Activated B cell treated with CpG ODN at 0.5 μM for 24 hours (primary cell): ENCODE measurements at regions not wholly inside any gene's neighbourhood (a gene's known extent, or its start where the extent isn't known, plus 50 kb on each side); places are given as distances from the start of the nearest gene placed in this dataset.

ENCODE experiments used
- ATAC-seq: fragments of 200-7000 bp; cut with Tn5 transposase; one replicate; pipeline ENCODE4 v1.10.0; 2021; ENCODE audit warnings: low read depth, mild to moderate bottlenecking, moderate library complexity
- CTCF ChIA-PET: fragments of 350-600 bp; sonication (Branson Sonifier 250); formaldehyde crosslinking; loops from one replicate; lab custom pipeline; 2021; ENCODE audit warnings: antibody characterized with exemption; lab: Charles Lee
- POLR2A ChIA-PET: fragments of 350-600 bp; sonication (Branson Sonifier 250); formaldehyde crosslinking; loops from one replicate; lab custom pipeline; 2021; ENCODE audit warnings: antibody characterized with exemption; lab: Charles Lee
- DNase-seq: peaks from one replicate; pipeline ENCODE4 v3.0.0; 2022
- H3K27ac Mint-ChIP-seq: one replicate; pipeline ENCODE4 v1.8.0; 2020; ENCODE audit warnings: mixed read lengths
- H3K27me3 Mint-ChIP-seq: one replicate; pipeline ENCODE4 v1.8.0; 2021; ENCODE audit warnings: mixed read lengths
- H3K36me3 Mint-ChIP-seq: one replicate; pipeline ENCODE4 v1.8.0; 2021; ENCODE audit warnings: low read depth, mixed read lengths
- H3K4me1 Mint-ChIP-seq: one replicate; pipeline ENCODE4 v1.8.0; 2021; ENCODE audit warnings: mixed read lengths
- H3K4me3 Mint-ChIP-seq: one replicate; pipeline ENCODE4 v1.8.0; 2020; ENCODE audit warnings: mild to moderate bottlenecking, mixed read lengths
- H3K9me3 Mint-ChIP-seq: one replicate; pipeline ENCODE4 v1.8.0; 2020; ENCODE audit warnings: mixed read lengths
- CTCF ChIP-seq: fragments of 200-600 bp; IDR thresholded peaks from one replicate; pipeline ENCODE4 v1.8.0; 2022; ENCODE audit warnings: antibody characterized with exemption, mild to moderate bottlenecking
- intact Hi-C: fragments of 100-400 bp; cut with micrococcal nuclease; formaldehyde crosslinking; loops from one replicate; pipeline ENCODE4 v1.15.1; 2024

- no peak overlapping the region for H3K4me3 Mint-ChIP-seq
- DNase-seq (no peak), ATAC-seq (no peak)
- no peaks in the 10 kb centered on the region for H3K36me3 Mint-ChIP-seq
- no peaks in the 10 kb centered on the region for H3K4me1 Mint-ChIP-seq
- peaks cover 4% of the 10 kb centered on the region for H3K9me3 Mint-ChIP-seq
- intact Hi-C loops: no loop called here
- ChIA-PET POLR2A (no interaction called here), CTCF (no interaction called here)
- no peak overlapping the region for H3K27ac Mint-ChIP-seq
- no peaks in the 10 kb centered on the region for H3K27me3 Mint-ChIP-seq
- no peak for TF ChIP-seq CTCF
These were observed 337.5 kb downstream of the GRIA2 start for GRCh38 chr4:157558016-157558415.

- no peaks in the 10 kb centered on the region for H3K36me3 Mint-ChIP-seq
- no peak overlapping the region for H3K27ac Mint-ChIP-seq
- intact Hi-C loops: no loop called here
- CTCF ChIA-PET: no interaction called here
- DNase-seq (no peak), ATAC-seq (no peak)
- POLR2A ChIA-PET: no interaction called here
- H3K4me1 Mint-ChIP-seq: no peaks in the 10 kb centered on the region
- H3K4me3 Mint-ChIP-seq: no peak overlapping the region
- H3K9me3 Mint-ChIP-seq: peaks cover 3% of the 10 kb centered on the region
- no peaks in the 10 kb centered on the region for H3K27me3 Mint-ChIP-seq
- TF ChIP-seq CTCF: no peak
These were observed 329.5 kb downstream of the GRIA2 start for GRCh38 chr4:157550028-157550427.

DNA sequence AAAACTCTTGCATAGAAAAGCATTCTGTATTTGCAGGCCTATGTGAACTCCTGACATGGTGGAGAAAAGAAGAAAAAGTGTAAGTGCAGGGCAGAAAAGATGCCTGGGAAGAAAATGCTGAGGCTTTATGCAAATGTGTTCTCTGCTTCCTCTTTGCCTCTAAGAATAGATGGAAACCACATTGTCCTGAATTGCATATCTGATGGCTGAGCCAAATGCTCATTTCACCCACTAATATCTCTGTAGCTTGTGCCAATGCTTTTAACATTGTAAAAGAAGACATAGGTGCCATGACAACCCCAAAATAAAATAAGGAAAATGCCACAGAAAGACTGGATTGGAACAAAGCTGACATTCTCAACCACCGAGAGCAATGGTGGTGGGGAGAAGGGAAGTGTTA lies 307.4 kb downstream of the GRIA2 start:
- peaks cover 23% of the 10 kb centered on the region for H3K9me3 Mint-ChIP-seq
- POLR2A ChIA-PET: no interaction called here
- no peak overlapping the region for H3K4me3 Mint-ChIP-seq
- no peak for TF ChIP-seq CTCF
- intact Hi-C loops: no loop called here
- H3K27ac Mint-ChIP-seq: no peak overlapping the region
- DNase-seq: no peak
- H3K4me1 Mint-ChIP-seq: no peaks in the 10 kb centered on the region
- H3K36me3 Mint-ChIP-seq: no peaks in the 10 kb centered on the region
- ATAC-seq: no peak
- no peaks in the 10 kb centered on the region for H3K27me3 Mint-ChIP-seq
- CTCF ChIA-PET: no interaction called here

- DNase-seq: no peak
- intact Hi-C loops: no loop called here
- no peak for TF ChIP-seq CTCF
- no peaks in the 10 kb centered on the region for H3K36me3 Mint-ChIP-seq
- CTCF ChIA-PET: no interaction called here
- H3K9me3 Mint-ChIP-seq: peaks cover 7% of the 10 kb centered on the region
- H3K4me1 Mint-ChIP-seq: no peaks in the 10 kb centered on the region
- POLR2A ChIA-PET: no interaction called here
- no peaks in the 10 kb centered on the region for H3K27me3 Mint-ChIP-seq
- no peak overlapping the region for H3K27ac Mint-ChIP-seq
- H3K4me3 Mint-ChIP-seq: no peak overlapping the region
- no peak for ATAC-seq
These were observed 301.4 kb downstream of the GRIA2 start for GRCh38 chr4:157521906-157522305.

DNA sequence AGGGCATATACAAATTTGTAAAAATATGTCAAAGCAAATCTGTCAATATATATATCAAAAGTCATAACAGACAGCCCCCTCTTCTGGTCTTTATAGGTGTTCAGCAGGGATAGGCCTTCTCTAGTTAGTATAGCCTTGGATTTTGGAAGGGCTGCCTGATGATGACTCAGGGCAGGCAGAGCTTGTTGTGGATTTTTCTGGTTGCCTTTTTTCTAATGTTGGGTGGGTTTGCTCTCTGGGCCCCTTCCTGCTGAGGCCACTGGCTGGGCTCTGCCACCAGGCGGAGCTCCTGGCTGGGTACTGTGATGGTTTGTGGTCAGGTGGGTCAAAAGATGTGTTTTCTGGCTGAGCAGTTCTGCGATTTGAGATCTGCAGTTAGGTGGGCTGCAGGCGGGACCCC lies 294.2 kb downstream of the GRIA2 start:
- ChIA-PET POLR2A (no interaction called here), CTCF (no interaction called here)
- H3K27ac Mint-ChIP-seq: no peak overlapping the region
- no peaks in the 10 kb centered on the region for H3K27me3 Mint-ChIP-seq
- H3K4me1 Mint-ChIP-seq: no peaks in the 10 kb centered on the region
- H3K4me3 Mint-ChIP-seq: no peak overlapping the region
- DNase-seq (no peak), ATAC-seq (no peak)
- peaks cover 4% of the 10 kb centered on the region for H3K9me3 Mint-ChIP-seq
- TF ChIP-seq CTCF: no peak
- intact Hi-C loops: no loop called here
- no peaks in the 10 kb centered on the region for H3K36me3 Mint-ChIP-seq
